ENCODE measurements at regions not wholly inside any gene's neighbourhood (a gene's known extent, or its start where the extent isn't known, plus 50 kb on each side); places are given as distances from the start of the nearest gene placed in this dataset.

DNA sequence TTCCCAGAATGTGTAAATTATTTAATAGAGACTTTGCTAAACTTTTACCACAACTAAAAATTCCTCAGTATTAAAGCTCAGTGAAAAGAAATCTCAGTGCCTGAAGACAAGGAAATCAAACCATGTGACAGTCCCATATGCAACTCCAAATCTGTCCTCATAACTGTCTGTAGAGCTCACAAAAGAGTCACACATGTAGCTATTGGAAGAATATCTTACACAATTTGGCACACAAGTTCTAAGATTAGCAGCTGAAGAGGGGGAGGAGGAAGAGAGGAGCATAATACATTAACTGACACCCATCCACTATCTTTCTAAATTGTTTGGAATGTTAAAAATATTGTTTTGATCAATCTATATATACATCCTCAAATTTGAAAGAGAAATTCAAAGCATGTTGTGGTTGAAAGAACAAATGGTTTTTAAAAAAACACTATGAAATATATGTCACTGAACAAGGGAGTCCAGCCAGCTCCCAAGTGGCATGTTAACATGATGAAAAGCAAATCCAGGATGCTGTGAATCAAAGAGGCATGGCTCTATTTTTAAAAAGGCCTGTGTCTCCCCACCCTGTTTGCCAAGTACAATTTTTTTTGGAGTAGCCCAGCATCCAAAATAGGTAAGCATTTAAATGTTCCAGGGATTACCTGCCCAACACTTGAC lies 126.3 kb upstream of the NANOGP8 start:
- TF ChIP-seq, protein P1, sequence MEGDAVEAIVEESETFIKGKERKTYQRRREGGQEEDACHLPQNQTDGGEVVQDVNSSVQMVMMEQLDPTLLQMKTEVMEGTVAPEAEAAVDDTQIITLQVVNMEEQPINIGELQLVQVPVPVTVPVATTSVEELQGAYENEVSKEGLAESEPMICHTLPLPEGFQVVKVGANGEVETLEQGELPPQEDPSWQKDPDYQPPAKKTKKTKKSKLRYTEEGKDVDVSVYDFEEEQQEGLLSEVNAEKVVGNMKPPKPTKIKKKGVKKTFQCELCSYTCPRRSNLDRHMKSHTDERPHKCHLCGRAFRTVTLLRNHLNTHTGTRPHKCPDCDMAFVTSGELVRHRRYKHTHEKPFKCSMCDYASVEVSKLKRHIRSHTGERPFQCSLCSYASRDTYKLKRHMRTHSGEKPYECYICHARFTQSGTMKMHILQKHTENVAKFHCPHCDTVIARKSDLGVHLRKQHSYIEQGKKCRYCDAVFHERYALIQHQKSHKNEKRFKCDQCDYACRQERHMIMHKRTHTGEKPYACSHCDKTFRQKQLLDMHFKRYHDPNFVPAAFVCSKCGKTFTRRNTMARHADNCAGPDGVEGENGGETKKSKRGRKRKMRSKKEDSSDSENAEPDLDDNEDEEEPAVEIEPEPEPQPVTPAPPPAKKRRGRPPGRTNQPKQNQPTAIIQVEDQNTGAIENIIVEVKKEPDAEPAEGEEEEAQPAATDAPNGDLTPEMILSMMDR (IDR thresholded peaks at IDR 0.05): no peak
- TF ChIP-seq POLR2A (IDR thresholded peaks at IDR 0.05) (no peak), EP300 (IDR thresholded peaks at IDR 0.05; ENCODE audit: low read depth) (no peak), POLR2AphosphoS5 (IDR thresholded peaks at IDR 0.05) (no peak)
